ENCODE measurements at regions not wholly inside any gene's neighbourhood (a gene's known extent, or its start where the extent isn't known, plus 50 kb on each side); places are given as distances from the start of the nearest gene placed in this dataset.
A peak's percentile ranks its signal among the peaks of the same experiment; 100 is the strongest.
"Not testable (repeated sequence)": the region's sequence is repeated elsewhere in the genome, so short reads cannot be mapped to it uniquely, and the experiment has no call there.

GRCh38 chr3:94331831-94332230 is 269.0 kb downstream of the NSUN3 start:
- no peak for DNase-seq (ENCODE audit: low read depth in 2 of 2)

GRCh38 chr3:94336046-94336753 is 273.3 kb downstream of the NSUN3 start:
- DNase-seq (ENCODE audit: low read depth in 2 of 2), result peak; percentile 15 to 20

GRCh38 chr3:94345101-94345500 is 282.2 kb downstream of the NSUN3 start:
- DNase-seq (ENCODE audit: low read depth in 2 of 2), result no peak

- no peak for DNase-seq (ENCODE audit: low read depth in 2 of 2)
Observed at GRCh38 chr3:94349310-94349878, 286.5 kb downstream of the NSUN3 start.

GRCh38 chr3:94356581-94356980 is 293.7 kb downstream of the NSUN3 start:
- no peak for DNase-seq (ENCODE audit: low read depth in 2 of 2)

- no peak for DNase-seq (ENCODE audit: low read depth in 2 of 2)
Observed at GRCh38 chr3:94359996-94360395, 297.1 kb downstream of the NSUN3 start.

GRCh38 chr3:94360987-94361386 is 298.1 kb downstream of the NSUN3 start:
- no peak for DNase-seq (ENCODE audit: low read depth in 2 of 2)

GRCh38 chr3:94362393-94362792 is 299.5 kb downstream of the NSUN3 start:
- no peak for DNase-seq (ENCODE audit: low read depth in 2 of 2)

- no peak for DNase-seq (ENCODE audit: low read depth in 2 of 2)
Observed at GRCh38 chr3:94365006-94365405, 302.1 kb downstream of the NSUN3 start.

- no peak for DNase-seq (ENCODE audit: low read depth in 2 of 2)
Observed at GRCh38 chr3:94372026-94372425, 309.2 kb downstream of the NSUN3 start.

GRCh38 chr3:94373456-94373855 is 310.6 kb downstream of the NSUN3 start:
- no peak for DNase-seq (ENCODE audit: low read depth in 2 of 2)

- no peak for DNase-seq (ENCODE audit: low read depth in 2 of 2)
Observed at GRCh38 chr3:94374439-94375161, 311.7 kb downstream of the NSUN3 start.

GRCh38 chr3:94377123-94377696 is 314.3 kb downstream of the NSUN3 start:
- DNase-seq (ENCODE audit: low read depth in 2 of 2), result not testable (repeated sequence)

GRCh38 chr3:94377863-94378262 is 315.0 kb downstream of the NSUN3 start:
- DNase-seq (ENCODE audit: low read depth in 2 of 2), result not testable (repeated sequence)

GRCh38 chr3:94378322-94378721 is 315.5 kb downstream of the NSUN3 start:
- no peak for DNase-seq (ENCODE audit: low read depth in 2 of 2)

- no peak for DNase-seq (ENCODE audit: low read depth in 2 of 2)
Observed at GRCh38 chr3:94379264-94379663, 316.4 kb downstream of the NSUN3 start.

GRCh38 chr3:94394885-94395284 is 332.0 kb downstream of the NSUN3 start:
- DNase-seq (ENCODE audit: low read depth in 2 of 2), result no peak

GRCh38 chr3:94395851-94396250 is 333.0 kb downstream of the NSUN3 start:
- no peak for DNase-seq (ENCODE audit: low read depth in 2 of 2)

GRCh38 chr3:94398036-94398435 is 335.2 kb downstream of the NSUN3 start:
- no peak for DNase-seq (ENCODE audit: low read depth in 2 of 2)

- DNase-seq (ENCODE audit: low read depth in 2 of 2), result no peak
Observed at GRCh38 chr3:94401466-94401865, 338.6 kb downstream of the NSUN3 start.

- no peak for DNase-seq (ENCODE audit: low read depth in 2 of 2)
Observed at GRCh38 chr3:94402126-94402525, 339.3 kb downstream of the NSUN3 start.

- DNase-seq (ENCODE audit: low read depth in 2 of 2), result no peak
Observed at GRCh38 chr3:94405258-94406035, 342.6 kb downstream of the NSUN3 start.

All from fibroblast of skin of left quadriceps (primary cell).